DOHH2 (cell line): ENCODE measurements at regions not wholly inside any gene's neighbourhood (a gene's known extent, or its start where the extent isn't known, plus 50 kb on each side); places are given as distances from the start of the nearest gene placed in this dataset.

Experiments
- CTCF ChIP-seq: fragments of 200-600 bp; sonication (generic); IDR thresholded peaks from one replicate; pipeline ENCODE4 v1.5.1; 2014; ENCODE audit warnings: antibody characterized with exemption, mild to moderate bottlenecking, low read depth, low read length; ENCODE audit not compliant: poor library complexity, severe bottlenecking
- EZH2phosphoT487 ChIP-seq: fragments of 200-600 bp; sonication (generic); IDR thresholded peaks from 2 replicates; pipeline ENCODE4 v1.6.1; 2017; ENCODE audit warnings: borderline replicate concordance, mild to moderate bottlenecking, antibody characterized with exemption, low read length, moderate library complexity, mixed read lengths

- TF ChIP-seq CTCF (no peak), EZH2phosphoT487 (no peak)
Observed at GRCh38 chr2:149738767-149739166, 151.2 kb upstream of the MMADHC start.
